ENCODE measurements at regions not wholly inside any gene's neighbourhood (a gene's known extent, or its start where the extent isn't known, plus 50 kb on each side); places are given as distances from the start of the nearest gene placed in this dataset.

DNA sequence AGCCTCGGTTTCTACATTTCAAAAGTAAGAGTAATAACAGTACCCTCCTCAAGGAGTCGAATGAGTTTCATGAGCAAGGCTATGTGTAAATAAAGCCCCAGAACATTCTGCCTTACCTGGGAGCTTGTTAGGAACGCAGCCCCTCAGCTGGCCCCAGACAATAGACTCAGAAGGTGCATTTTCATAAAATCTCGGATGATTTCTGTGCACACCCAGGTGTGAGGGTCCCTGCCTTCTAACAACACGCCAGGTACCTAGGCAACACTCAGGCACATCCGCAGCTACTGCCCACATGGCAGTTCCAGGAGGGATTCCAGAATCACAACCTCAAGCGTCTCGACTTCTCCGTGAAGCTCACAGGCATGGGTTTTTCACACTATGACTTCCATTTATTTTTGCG lies 226.5 kb upstream of the CDH4 start:
- DNase-seq (no peak), ATAC-seq (ENCODE audit: low read depth) (no peak)
- no peak overlapping the region for H2AK9ac ChIP-seq (replicated peaks; ENCODE audit: low read depth, low read length, poor library complexity)
- H3K4me1 ChIP-seq (ENCODE audit: control insufficient read depth, insufficient read depth, low read length) = no peaks in the 10 kb centered on the region
- no peak overlapping the region for H4K5ac ChIP-seq (ENCODE audit: low read depth, low read length)
- 76% methylated on average over 3 of the region's 10 CpGs; no CpG with 5 or more reads in 1 of the 2 experiments for WGBS, 2 experiments (ENCODE audit: extremely low coverage in 2 of 2, insufficient read length in 1 of 2)
- no peak overlapping the region for H3K4ac ChIP-seq (ENCODE audit: low read depth, low read length)
- H3K27me3 ChIP-seq (ENCODE audit: control insufficient read depth, insufficient read depth, low read length) = no peaks in the 10 kb centered on the region
- H4K91ac ChIP-seq (ENCODE audit: insufficient read depth, low read depth, low read length) = no peak overlapping the region
- H3K9me1 ChIP-seq (ENCODE audit: insufficient read depth, low read length) = no peaks in the 10 kb centered on the region
- POLR2A ChIA-PET (ENCODE audit: unreplicated experiment) = interaction anchor here (0.6 kb wide), 1 partner anchor 466 kb away, joined by 3 read pairs; no protein-coding TSS in a partner anchor
- dilution Hi-C loops (cut with HindIII; ENCODE audit: low sequenced_read_pairs, unreplicated experiment) (no loop called here), in situ Hi-C loops (cut with MboI; ENCODE audit: low sequenced_read_pairs) (no loop called here), intact Hi-C loops (cut with micrococcal nuclease) (no loop called here)
- no peak overlapping the region for H3K9ac ChIP-seq (ENCODE audit: low read depth, low read length)
- no peak overlapping the region for H3K56ac ChIP-seq (ENCODE audit: extremely low read depth, insufficient read depth, low read length)
- H3K36me3 ChIP-seq (ENCODE audit: control insufficient read depth, insufficient read depth, low read length) = no peaks in the 10 kb centered on the region
- H3K23ac ChIP-seq (ENCODE audit: low read depth, low read length) = no peak overlapping the region
- no peak overlapping the region for H4K8ac ChIP-seq (ENCODE audit: low read depth in 2 of 2, low read length in 2 of 2)
- no peaks in the 10 kb centered on the region for H4K20me1 ChIP-seq (ENCODE audit: insufficient read depth, low read length)
- H2BK5ac ChIP-seq (ENCODE audit: low read depth, low read length, poor library complexity, severe bottlenecking) = no peak overlapping the region
- no peak overlapping the region for H2AK5ac ChIP-seq (ENCODE audit: low read depth, low read length)
- H3K79me1 ChIP-seq (ENCODE audit: low read depth in 1 of 2, low read length in 2 of 2) = no peaks in the 10 kb centered on the region
- no peak overlapping the region for H3K27ac ChIP-seq (ENCODE audit: insufficient read depth, low read length)
- H2BK20ac ChIP-seq (ENCODE audit: low read depth, low read length) = no peak overlapping the region
- no peak overlapping the region for H3K4me3 ChIP-seq (ENCODE audit: insufficient read depth, low read depth, low read length)
- CTCF ChIA-PET = no interaction called here
- H2AFZ ChIP-seq (replicated peaks; ENCODE audit: low read length, poor library complexity) = no peak overlapping the region
- TF ChIP-seq ELK1 (IDR thresholded peaks at IDR 0.05; ENCODE audit: borderline replicate concordance, low read depth, low read length) (no peak), RAD21 (IDR thresholded peaks at IDR 0.05; ENCODE audit: low read length) (no peak), POLR2A (IDR thresholded peaks at IDR 0.05; ENCODE audit: low read depth, low read length) (no peak), RFX5 (IDR thresholded peaks at IDR 0.05; ENCODE audit: low read depth, low read length) (no peak), MXI1 (IDR thresholded peaks at IDR 0.05; ENCODE audit: borderline replicate concordance, low read depth, low read length) (no peak), MAFK (IDR thresholded peaks at IDR 0.05; ENCODE audit: low read depth, low read length) (no peak), BHLHE40 (IDR thresholded peaks at IDR 0.05; ENCODE audit: low read depth, low read length) (no peak), CEBPB (IDR thresholded peaks at IDR 0.05; ENCODE audit: low read depth, low read length) (no peak), CTCF (conservative IDR thresholded peaks at IDR 0.05; ENCODE audit: low read depth, low read length) (no peak), RCOR1 (IDR thresholded peaks at IDR 0.05; ENCODE audit: insufficient replicate concordance, low read length) (no peak), SMC3 (IDR thresholded peaks at IDR 0.05; ENCODE audit: low read depth, low read length) (no peak), MAZ (IDR thresholded peaks at IDR 0.05; ENCODE audit: borderline replicate concordance, low read depth, low read length) (no peak), NFE2L2 (IDR thresholded peaks at IDR 0.05; ENCODE audit: low read depth, low read length) (no peak), CHD1 (IDR thresholded peaks at IDR 0.05; ENCODE audit: low read depth, low read length) (no peak), FOS (IDR thresholded peaks at IDR 0.05; ENCODE audit: low read depth, low read length) (no peak)
- TF ChIP-seq, protein P1, sequence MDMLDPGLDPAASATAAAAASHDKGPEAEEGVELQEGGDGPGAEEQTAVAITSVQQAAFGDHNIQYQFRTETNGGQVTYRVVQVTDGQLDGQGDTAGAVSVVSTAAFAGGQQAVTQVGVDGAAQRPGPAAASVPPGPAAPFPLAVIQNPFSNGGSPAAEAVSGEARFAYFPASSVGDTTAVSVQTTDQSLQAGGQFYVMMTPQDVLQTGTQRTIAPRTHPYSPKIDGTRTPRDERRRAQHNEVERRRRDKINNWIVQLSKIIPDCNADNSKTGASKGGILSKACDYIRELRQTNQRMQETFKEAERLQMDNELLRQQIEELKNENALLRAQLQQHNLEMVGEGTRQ (IDR thresholded peaks at IDR 0.05; ENCODE audit: low read depth, low read length) = no peak
- peaks cover 11% of the 10 kb centered on the region; the same call in 1 of the 2 replicates for H3K9me3 ChIP-seq (ENCODE audit: control insufficient read depth, insufficient read depth, low read length)
- BruUV-seq (replicated peaks) = no TSS peak
- H2BK120ac ChIP-seq (ENCODE audit: low read depth, low read length) = no peak overlapping the region
- no peak overlapping the region for H2BK15ac ChIP-seq (ENCODE audit: low read depth, low read length)
- H3K14ac ChIP-seq (replicated peaks; ENCODE audit: low read depth, low read length) = no peak overlapping the region
- H3K4me2 ChIP-seq (ENCODE audit: low read depth, low read length) = no peak overlapping the region
- H3K18ac ChIP-seq (ENCODE audit: low read depth, low read length) = no peak overlapping the region
